Heart left ventricle (tissue), 16 donors: ENCODE measurements at regions not wholly inside any gene's neighbourhood (a gene's known extent, or its start where the extent isn't known, plus 50 kb on each side); places are given as distances from the start of the nearest gene placed in this dataset.

ENCODE experiments used
- ATAC-seq, 4 donors: fragments of 200-7000 bp; cut with Tn5 transposase; one replicate each; pipeline ENCODE4 v1.9.1; 2020 to 2022; ENCODE audit warnings: moderate library complexity in 4 of 4, mild to moderate bottlenecking in 3 of 4, moderate number of reproducible peaks in 1 of 4
- DNase-seq, 5 donors: peaks; one replicate each; pipeline ENCODE4 v3.0.0-alpha.2; 2020
- H3K27ac ChIP-seq, 12 donors: fragments of 200-600 bp; sonication (generic) in 4 of 12; one replicate each; pipeline versions ENCODE4 v1.5.0 to v1.8.0; 2016 to 2022; ENCODE audit warnings: mild to moderate bottlenecking in 2 of 12
- H3K27me3 ChIP-seq, 9 donors: fragments of 200-600 bp; sonication (generic) in 2 of 9; one replicate each; pipeline versions ENCODE4 v1.5.1 to v1.8.0; 2016 to 2022; ENCODE audit warnings: mild to moderate bottlenecking in 3 of 9
- H3K36me3 ChIP-seq, 9 donors: fragments of 200-600 bp; sonication (generic) in 2 of 9; one replicate each; pipeline versions ENCODE4 v1.5.0 to v1.8.0; 2018 to 2022; ENCODE audit warnings: mild to moderate bottlenecking in 2 of 9
- H3K4me1 ChIP-seq, 12 donors: fragments of 200-600 bp; sonication (generic) in 4 of 12; one replicate each; pipeline versions ENCODE4 v1.5.0 to v1.8.0; 2016 to 2022; ENCODE audit warnings: mild to moderate bottlenecking in 3 of 12
- H3K4me3 ChIP-seq, 12 donors: fragments of 200-600 bp; sonication (generic) in 4 of 12; one replicate each; pipeline versions ENCODE4 v1.5.0 to v1.8.0; 2017 to 2022; ENCODE audit warnings: mild to moderate bottlenecking in 9 of 12, moderate library complexity in 4 of 12
- H3K9me3 ChIP-seq, 12 donors: fragments of 200-600 bp; sonication (generic) in 4 of 12; one replicate each; pipeline versions ENCODE4 v1.5.0 to v1.8.0; 2016 to 2022; ENCODE audit warnings: mild to moderate bottlenecking in 1 of 12
- CTCF ChIP-seq, 12 donors: fragments of 200-600 bp; sonication (generic) in 4 of 12; IDR thresholded peaks; one replicate each; pipeline versions ENCODE4 v1.5.0 to v1.8.0; 2018 to 2022; ENCODE audit warnings: antibody characterized with exemption in 12 of 12, mild to moderate bottlenecking in 5 of 12
- POLR2A ChIP-seq, 2 donors: fragments of 450-650 bp; IDR thresholded peaks; one replicate each; pipeline ENCODE4 v1.6.1; 2017; ENCODE audit warnings: antibody characterized with exemption in 2 of 2, mild to moderate bottlenecking in 2 of 2, moderate library complexity in 2 of 2
- WGBS, 4 donors: extraction: QIAGEN DNeasy Blood & Tissue Kit in 2 of 4; methylation state at CpG; one replicate each; pipeline versions ENCODE4 v1.1.5 to v1.1.7; 2013 to 2018; 5-methylcytosine and 5-hydroxymethylcytosine counted together
- intact Hi-C, 10 donors: fragments of 100-400 bp; cut with DNase I; formaldehyde crosslinking; loops; one replicate each; pipeline versions ENCODE4 v1.11.1 to v1.14.2; 2022
- donor health status: ischemic (EF 13 %, LVEDD 7.1; RV severe dilation, severe dysfunction).
- donor health status: healthy with polysubstance abuse.
- donor health status: DM: no; HTN: yes; CAD: no.
- donor health status: DM: no; HTN: no; CAD: no.
- donor health status: ischemic (EF 25% LVEDD 6.9; RV normal size, moderate dysfunction).
- donor health status: ischemic (EF 25% LVEDD 5.7; RV mildly dilated, moderate dysfunction).
- donor health status: healthy.
- donor health status: DM: yes; HTN: yes; CAD: no.
- donor health status: ischemic (EF 35%, LVEDD 5.7; RV mildly dilated, moderate dysfunction).
- donor health status: nonischemic (EF 11% LVEDD 7.7; RV severe dilation, severe dysfunction).
- donor health status: DM: yes; HTN: yes; CAD: no.
- donor health status: PGD.
- donor health status: ischemic (EF 29% LVEDD 5.4; RV normal size, mild dysfunction).
- donor health status: nonischemic (EF 23%, LVEDD 6.1; RV moderate dilation, normal function).

- intact Hi-C loops: no loop called here
- WGBS, 4 donors: 79 to 90% (median 88%) methylated on average over 5 to 13 of the region's 13 CpGs
- TF ChIP-seq POLR2A (IDR thresholded peaks at IDR 0.05) (no peak), CTCF (IDR thresholded peaks at IDR 0.05) (no peak)
- H3K27me3 ChIP-seq: no peaks in the 10 kb centered on the region
- H3K9me3 ChIP-seq: no peaks in the 10 kb centered on the region
- H3K36me3 ChIP-seq: no peaks in the 10 kb centered on the region
- no peak overlapping the region for H3K27ac ChIP-seq
- no peak overlapping the region for H3K4me3 ChIP-seq
- peaks cover 0 to 6% (median 0%) of the 10 kb centered on the region in 12 donors for H3K4me1 ChIP-seq
- ATAC-seq (no peak), DNase-seq (peak in 1 of 5 donors; percentile 56)
Measured at GRCh38 chr13:65843314-65843731, 1386.8 kb downstream of the PCDH9 start.

- no peak for DNase-seq
- Histone ChIP-seq H3K4me1 (peaks cover 0 to 6% (median 0%) of the 10 kb centered on the region in 12 donors), H3K27ac (no peak overlapping the region), H3K4me3 (no peak overlapping the region), H3K36me3 (no peaks in the 10 kb centered on the region), H3K9me3 (no peaks in the 10 kb centered on the region), H3K27me3 (no peaks in the 10 kb centered on the region)
- ATAC-seq: no peak
- TF ChIP-seq CTCF (IDR thresholded peaks at IDR 0.05) (no peak), POLR2A (IDR thresholded peaks at IDR 0.05) (no peak)
- 76 to 88% (median 80%) methylated on average over 3 of the region's 3 CpGs for WGBS, 4 donors
- intact Hi-C loops: no loop called here
Measured at GRCh38 chr13:65841156-65841555, 1389.0 kb downstream of the PCDH9 start.

GRCh38 chr13:65836066-65836465 lies 1394.1 kb downstream of the PCDH9 start:
- Histone ChIP-seq H3K9me3 (no peaks in the 10 kb centered on the region), H3K36me3 (no peaks in the 10 kb centered on the region), H3K27ac (no peak overlapping the region), H3K4me3 (no peak overlapping the region), H3K27me3 (no peaks in the 10 kb centered on the region), H3K4me1 (no peaks in the 10 kb centered on the region)
- intact Hi-C loops: no loop called here
- no peak for TF ChIP-seq CTCF (IDR thresholded peaks at IDR 0.05)
- TF ChIP-seq POLR2A (IDR thresholded peaks at IDR 0.05): no peak
- ATAC-seq: no peak
- no peak for DNase-seq

GRCh38 chr13:65834897-65835296 lies 1395.2 kb downstream of the PCDH9 start:
- Histone ChIP-seq H3K27me3 (no peaks in the 10 kb centered on the region), H3K4me3 (no peak overlapping the region), H3K27ac (no peak overlapping the region), H3K36me3 (no peaks in the 10 kb centered on the region), H3K9me3 (no peaks in the 10 kb centered on the region), H3K4me1 (no peaks in the 10 kb centered on the region)
- WGBS, 4 donors: 44 to 49% (median 49%) methylated on average over 2 of the region's 2 CpGs
- TF ChIP-seq POLR2A (IDR thresholded peaks at IDR 0.05): no peak
- no peak for TF ChIP-seq CTCF (IDR thresholded peaks at IDR 0.05)
- intact Hi-C loops: no loop called here
- ATAC-seq (no peak), DNase-seq (no peak)
